WTC11 (cell line): ENCODE measurements at regions not wholly inside any gene's neighbourhood (a gene's known extent, or its start where the extent isn't known, plus 50 kb on each side); places are given as distances from the start of the nearest gene placed in this dataset.

Experiments used
- ATAC-seq: fragments of 200-7000 bp; cut with Tn5 transposase; 2 replicates; pipeline ENCODE4 v1.10.0; 2021; ENCODE audit warnings: mild to moderate bottlenecking, moderate library complexity
- CTCF ChIA-PET: fragments of 300-600 bp; sonication (Branson Sonifier 250); formaldehyde crosslinking; loops from one replicate; lab custom pipeline; 2021; ENCODE audit warnings: antibody characterized with exemption; lab: Charles Lee
- POLR2A ChIA-PET: fragments of 350-600 bp; sonication (Branson Sonifier 250); formaldehyde crosslinking; loops from one replicate; lab custom pipeline; 2021; ENCODE audit warnings: antibody characterized with exemption; lab: Charles Lee
- DNase-seq: peaks from one replicate; pipeline ENCODE4 v3.0.0; 2021; ENCODE audit warnings: low spot score
- H3K27ac Mint-ChIP-seq: 2 replicates; pipeline ENCODE4 v1.8.0; 2021; ENCODE audit warnings: mixed read lengths
- H3K27me3 Mint-ChIP-seq: 2 replicates; pipeline ENCODE4 v1.8.0; 2021; ENCODE audit warnings: low read depth, mild to moderate bottlenecking, moderate library complexity, mixed read lengths
- H3K36me3 Mint-ChIP-seq: 2 replicates; pipeline ENCODE4 v1.8.0; 2021; ENCODE audit warnings: mixed read lengths
- H3K4me1 Mint-ChIP-seq: 2 replicates; pipeline ENCODE4 v1.8.0; 2022; ENCODE audit warnings: mixed read lengths
- H3K4me3 Mint-ChIP-seq: 2 replicates; pipeline ENCODE4 v1.8.0; 2021; ENCODE audit warnings: mild to moderate bottlenecking, moderate library complexity, mixed read lengths
- H3K9me3 Mint-ChIP-seq: 2 replicates; pipeline ENCODE4 v1.8.0; 2021; ENCODE audit warnings: mixed read lengths
- AR ChIP-seq: fragments of 250-450 bp; sonication (Bioruptor Pico); IDR thresholded peaks from 2 replicates; pipeline ENCODE4 v1.9.0; 2021; ENCODE audit warnings: mild to moderate bottlenecking
- CBFB ChIP-seq: sonication (generic); formaldehyde crosslinking; IDR thresholded peaks from 2 replicates; pipeline ENCODE4 v1.8.1; 2022; ENCODE audit warnings: mild to moderate bottlenecking, low read depth, missing genetic modification reagents
- CREM ChIP-seq: sonication (generic); formaldehyde crosslinking; IDR thresholded peaks from 2 replicates; pipeline ENCODE4 v1.8.1; 2022; ENCODE audit warnings: mild to moderate bottlenecking, missing genetic modification reagents, moderate library complexity
- E2F5 ChIP-seq: sonication (generic); formaldehyde crosslinking; IDR thresholded peaks from 2 replicates; pipeline ENCODE4 v1.8.1; 2022; ENCODE audit warnings: mild to moderate bottlenecking, moderate library complexity, missing genetic modification reagents
- ESRRA ChIP-seq: sonication (generic); formaldehyde crosslinking; IDR thresholded peaks from 2 replicates; pipeline ENCODE4 v1.8.1; 2022; ENCODE audit warnings: mild to moderate bottlenecking, missing genetic modification reagents, borderline replicate concordance
- MXD4 ChIP-seq: fragments of 250-450 bp; sonication (Bioruptor Pico); IDR thresholded peaks from 2 replicates; pipeline ENCODE4 v1.8.0; 2021; ENCODE audit warnings: mild to moderate bottlenecking, moderate library complexity, borderline replicate concordance
- MYBL2 ChIP-seq: sonication (generic); formaldehyde crosslinking; IDR thresholded peaks from 2 replicates; pipeline ENCODE4 v1.8.1; 2023; ENCODE audit warnings: mild to moderate bottlenecking, moderate library complexity, missing genetic modification reagents
- NFATC4 ChIP-seq: fragments of 250-450 bp; sonication (Bioruptor Pico); IDR thresholded peaks from 2 replicates; pipeline ENCODE4 v1.9.0; 2021; ENCODE audit warnings: mild to moderate bottlenecking
- NR1H2 ChIP-seq: sonication (generic); formaldehyde crosslinking; IDR thresholded peaks from 2 replicates; pipeline ENCODE4 v1.9.0; 2021; ENCODE audit warnings: mild to moderate bottlenecking, moderate library complexity, missing genetic modification reagents
- PREB ChIP-seq: sonication (generic); formaldehyde crosslinking; IDR thresholded peaks from 2 replicates; pipeline ENCODE4 v1.8.1; 2022; ENCODE audit warnings: mild to moderate bottlenecking, missing genetic modification reagents, moderate library complexity, borderline replicate concordance
- SMAD3 ChIP-seq: sonication (generic); formaldehyde crosslinking; IDR thresholded peaks from 2 replicates; pipeline ENCODE4 v1.8.0; 2022; ENCODE audit warnings: missing genetic modification reagents, mild to moderate bottlenecking, borderline replicate concordance
- TEAD4 ChIP-seq: sonication (generic); formaldehyde crosslinking; IDR thresholded peaks from 2 replicates; pipeline ENCODE4 v1.8.0; 2022; ENCODE audit warnings: mild to moderate bottlenecking, missing genetic modification reagents
- TP53 ChIP-seq: sonication (generic); formaldehyde crosslinking; IDR thresholded peaks from 2 replicates; pipeline ENCODE4 v1.8.1; 2023; ENCODE audit warnings: mild to moderate bottlenecking, missing genetic modification reagents
- USF1 ChIP-seq: sonication (generic); formaldehyde crosslinking; IDR thresholded peaks from 2 replicates; pipeline ENCODE4 v1.8.0; 2022; ENCODE audit warnings: mild to moderate bottlenecking, missing genetic modification reagents
- USF2 ChIP-seq: sonication (generic); formaldehyde crosslinking; IDR thresholded peaks from 2 replicates; pipeline ENCODE4 v1.8.1; 2023; ENCODE audit warnings: mild to moderate bottlenecking, missing genetic modification reagents, moderate library complexity
- ZNF121 ChIP-seq: sonication (generic); formaldehyde crosslinking; IDR thresholded peaks from 2 replicates; pipeline ENCODE4 v1.8.0; 2023; ENCODE audit warnings: missing genetic modification reagents
- TF ChIP-seq, protein P1 (sequence below): sonication (generic); formaldehyde crosslinking; IDR thresholded peaks from 2 replicates; pipeline ENCODE4 v1.8.0; 2023; ENCODE audit warnings: missing genetic modification reagents, mild to moderate bottlenecking, borderline replicate concordance
- TF ChIP-seq, protein P2 (sequence below): sonication (generic); formaldehyde crosslinking; IDR thresholded peaks from 2 replicates; pipeline ENCODE4 v1.8.1; 2022; ENCODE audit warnings: low read depth, mild to moderate bottlenecking, moderate library complexity, missing genetic modification reagents, borderline replicate concordance

DNA sequence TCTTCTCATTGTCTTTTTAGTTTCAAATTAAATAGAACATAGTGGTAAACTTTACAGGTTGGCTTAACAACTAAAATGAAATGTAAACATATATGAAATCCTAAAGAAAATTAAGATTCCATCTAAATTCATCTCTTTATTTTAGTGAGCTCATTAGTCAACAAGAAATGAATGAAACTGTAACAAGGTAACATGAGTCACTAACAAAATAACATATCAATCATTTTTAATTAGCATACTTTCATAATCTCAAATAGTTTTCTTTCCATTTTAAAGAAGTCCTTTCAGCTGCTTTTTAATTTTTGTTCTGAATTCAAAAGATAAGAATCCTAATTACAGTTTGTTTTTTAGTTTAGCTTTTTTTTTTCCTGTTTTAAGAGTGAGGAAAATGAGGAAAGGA, 688.6 kb upstream of the TENM4 start (continued):
- TF ChIP-seq, protein P1, sequence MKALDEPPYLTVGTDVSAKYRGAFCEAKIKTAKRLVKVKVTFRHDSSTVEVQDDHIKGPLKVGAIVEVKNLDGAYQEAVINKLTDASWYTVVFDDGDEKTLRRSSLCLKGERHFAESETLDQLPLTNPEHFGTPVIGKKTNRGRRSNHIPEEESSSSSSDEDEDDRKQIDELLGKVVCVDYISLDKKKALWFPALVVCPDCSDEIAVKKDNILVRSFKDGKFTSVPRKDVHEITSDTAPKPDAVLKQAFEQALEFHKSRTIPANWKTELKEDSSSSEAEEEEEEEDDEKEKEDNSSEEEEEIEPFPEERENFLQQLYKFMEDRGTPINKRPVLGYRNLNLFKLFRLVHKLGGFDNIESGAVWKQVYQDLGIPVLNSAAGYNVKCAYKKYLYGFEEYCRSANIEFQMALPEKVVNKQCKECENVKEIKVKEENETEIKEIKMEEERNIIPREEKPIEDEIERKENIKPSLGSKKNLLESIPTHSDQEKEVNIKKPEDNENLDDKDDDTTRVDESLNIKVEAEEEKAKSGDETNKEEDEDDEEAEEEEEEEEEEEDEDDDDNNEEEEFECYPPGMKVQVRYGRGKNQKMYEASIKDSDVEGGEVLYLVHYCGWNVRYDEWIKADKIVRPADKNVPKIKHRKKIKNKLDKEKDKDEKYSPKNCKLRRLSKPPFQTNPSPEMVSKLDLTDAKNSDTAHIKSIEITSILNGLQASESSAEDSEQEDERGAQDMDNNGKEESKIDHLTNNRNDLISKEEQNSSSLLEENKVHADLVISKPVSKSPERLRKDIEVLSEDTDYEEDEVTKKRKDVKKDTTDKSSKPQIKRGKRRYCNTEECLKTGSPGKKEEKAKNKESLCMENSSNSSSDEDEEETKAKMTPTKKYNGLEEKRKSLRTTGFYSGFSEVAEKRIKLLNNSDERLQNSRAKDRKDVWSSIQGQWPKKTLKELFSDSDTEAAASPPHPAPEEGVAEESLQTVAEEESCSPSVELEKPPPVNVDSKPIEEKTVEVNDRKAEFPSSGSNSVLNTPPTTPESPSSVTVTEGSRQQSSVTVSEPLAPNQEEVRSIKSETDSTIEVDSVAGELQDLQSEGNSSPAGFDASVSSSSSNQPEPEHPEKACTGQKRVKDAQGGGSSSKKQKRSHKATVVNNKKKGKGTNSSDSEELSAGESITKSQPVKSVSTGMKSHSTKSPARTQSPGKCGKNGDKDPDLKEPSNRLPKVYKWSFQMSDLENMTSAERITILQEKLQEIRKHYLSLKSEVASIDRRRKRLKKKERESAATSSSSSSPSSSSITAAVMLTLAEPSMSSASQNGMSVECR, result no peak
- TF ChIP-seq CREM (CRISPR knock-in tag) (no peak), NR1H2 (no peak), SMAD3 (CRISPR knock-in tag) (no peak), NFATC4 (no peak), PREB (CRISPR knock-in tag) (no peak), TP53 (CRISPR knock-in tag) (no peak), ESRRA (CRISPR knock-in tag) (no peak)

- no peak for TF ChIP-seq E2F5 (CRISPR knock-in tag)
- no peak for TF ChIP-seq TEAD4
- TF ChIP-seq CBFB (CRISPR knock-in tag), result no peak
- no peak for TF ChIP-seq USF2 (CRISPR knock-in tag)
- TF ChIP-seq USF1, result no peak
- TF ChIP-seq MYBL2 (CRISPR knock-in tag), result no peak
- no peak for TF ChIP-seq ZNF121 (CRISPR knock-in tag)
- TF ChIP-seq, protein P2, sequence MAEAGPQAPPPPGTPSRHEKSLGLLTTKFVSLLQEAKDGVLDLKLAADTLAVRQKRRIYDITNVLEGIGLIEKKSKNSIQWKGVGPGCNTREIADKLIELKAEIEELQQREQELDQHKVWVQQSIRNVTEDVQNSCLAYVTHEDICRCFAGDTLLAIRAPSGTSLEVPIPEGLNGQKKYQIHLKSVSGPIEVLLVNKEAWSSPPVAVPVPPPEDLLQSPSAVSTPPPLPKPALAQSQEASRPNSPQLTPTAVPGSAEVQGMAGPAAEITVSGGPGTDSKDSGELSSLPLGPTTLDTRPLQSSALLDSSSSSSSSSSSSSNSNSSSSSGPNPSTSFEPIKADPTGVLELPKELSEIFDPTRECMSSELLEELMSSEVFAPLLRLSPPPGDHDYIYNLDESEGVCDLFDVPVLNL (CRISPR knock-in tag), result no peak
- no peak for TF ChIP-seq MXD4 (CRISPR knock-in tag)
- no peak for TF ChIP-seq AR
- Mint-ChIP-seq H3K27ac (no peak overlapping the region), H3K9me3 (peaks cover 21% of the 10 kb centered on the region), H3K4me3 (no peak overlapping the region), H3K4me1 (no peaks in the 10 kb centered on the region), H3K36me3 (peaks cover 2% of the 10 kb centered on the region; the same call in 1 of the 2 replicates), H3K27me3 (no peaks in the 10 kb centered on the region)
- ChIA-PET CTCF (no interaction called here), POLR2A (interaction anchor here (0.6 kb wide), 1 partner anchor 293 kb away, joined by 4 read pairs; no protein-coding TSS in a partner anchor)
- ATAC-seq, result no peak
- DNase-seq, result no peak
Measured at GRCh38 chr11:80122211-80122610, 681.4 kb upstream of the TENM4 start.
